Endothelial cell of umbilical vein (primary cell): ENCODE measurements at regions not wholly inside any gene's neighbourhood (a gene's known extent, or its start where the extent isn't known, plus 50 kb on each side); places are given as distances from the start of the nearest gene placed in this dataset. TPM values are rescaled to one million over a fixed set of nuclear protein-coding genes. Genes with fewer than 3 reads are reported as not detected.

Source experiments
- BruUV-seq: library from RNA; stranded (reverse); fragments of 400-500 nt; replicated peaks from 2 replicates; lab custom pipeline; 2021; lab: Mats Ljungman, UMichigan
- CTCF ChIA-PET: fragments of 300-600, 350-600 bp; sonication (Branson Sonifier 250); formaldehyde crosslinking; loops from one replicate; lab custom pipeline; 2021; ENCODE audit warnings: antibody characterized with exemption, inconsistent platforms; lab: Charles Lee
- POLR2A ChIA-PET: fragments of 300-600, 350-600 bp; sonication (Branson Sonifier 250); formaldehyde crosslinking; loops from one replicate; lab custom pipeline; 2021; ENCODE audit warnings: antibody characterized with exemption, inconsistent platforms; lab: Charles Lee
- DNase-seq: peaks from one replicate; pipeline ENCODE4 v3.0.0-alpha.2; 2011; ENCODE audit warnings: low read depth, low spot score
- FAIRE-seq: peaks from 2 replicates; lab custom pipeline; 2011; peaks lifted over from hg19 to GRCh38; lab: Jason Lieb, UNC
- H2AFZ ChIP-seq: 2 replicates; pipeline ENCODE4 v1.6.0; 2012; ENCODE audit warnings: low read depth, low read length, control low read depth, inconsistent platforms
- H3K27ac ChIP-seq: 2 replicates; pipeline ENCODE4 v1.5.1; 2011; ENCODE audit warnings: low read depth, mild to moderate bottlenecking, control low read depth, low read length, moderate library complexity; ENCODE audit not compliant: insufficient read depth
- H3K27me3 ChIP-seq, 2 experiments: 2 replicates each; pipeline versions ENCODE4 v1.6.0 to v1.6.1; 2011; ENCODE audit warnings: low read length in 2 of 2, mixed read lengths in 1 of 2; ENCODE audit not compliant: control insufficient read depth in 2 of 2, insufficient read depth in 2 of 2
- H3K36me3 ChIP-seq, 2 experiments: 2 replicates in 1 of 2; 3 replicates in 1 of 2; pipeline ENCODE4 v1.5.1; 2011; ENCODE audit warnings: low read length in 2 of 2, mild to moderate bottlenecking in 1 of 2, moderate library complexity in 1 of 2; ENCODE audit not compliant: control insufficient read depth in 2 of 2, insufficient read depth in 2 of 2; ENCODE audit errors: extremely low read depth in 1 of 2
- H3K4me1 ChIP-seq: 3 replicates; pipeline ENCODE4 v1.5.1; 2011; ENCODE audit warnings: mild to moderate bottlenecking, low read length; ENCODE audit not compliant: control insufficient read depth, insufficient read depth; ENCODE audit errors: extremely low read depth
- H3K4me2 ChIP-seq: 2 replicates; pipeline ENCODE4 v1.6.1; 2011; ENCODE audit warnings: low read length, control low read depth, mixed read lengths; ENCODE audit not compliant: insufficient read depth
- H3K4me3 ChIP-seq, 3 experiments: fragments of 200-600 bp in 1 of 3; sonication (generic), shearing (Covaris generic) in 1 of 3; replicated peaks in 1 of 3; 2 replicates each; pipeline ENCODE4 v1.5.1; 2011 to 2016; ENCODE audit warnings: control low read depth in 3 of 3, low read length in 3 of 3, mild to moderate bottlenecking in 2 of 3, inconsistent platforms in 1 of 3, low read depth in 1 of 3, moderate library complexity in 1 of 3; ENCODE audit not compliant: insufficient read depth in 1 of 3
- H3K79me2 ChIP-seq: 2 replicates; pipeline ENCODE4 v1.6.0; 2012; ENCODE audit warnings: low read length, inconsistent platforms; ENCODE audit not compliant: control insufficient read depth, insufficient read depth
- H3K9ac ChIP-seq: replicated peaks from 2 replicates; pipeline ENCODE3; 2011; ENCODE audit warnings: low read length, control low read depth; ENCODE audit not compliant: insufficient read depth; ENCODE audit errors: extremely low read depth
- H3K9me1 ChIP-seq: replicated peaks from 3 replicates; pipeline ENCODE4 v1.6.0; 2011; ENCODE audit warnings: mild to moderate bottlenecking, low read length; ENCODE audit not compliant: control insufficient read depth, insufficient read depth; ENCODE audit errors: extremely low read depth
- H3K9me3 ChIP-seq: replicated peaks from 2 replicates; pipeline ENCODE4 v1.5.1; 2012; ENCODE audit warnings: low read length, inconsistent platforms; ENCODE audit not compliant: control insufficient read depth, insufficient read depth
- H4K20me1 ChIP-seq: replicated peaks from 2 replicates; pipeline ENCODE3; 2011; ENCODE audit warnings: mild to moderate bottlenecking, low read length; ENCODE audit not compliant: control insufficient read depth, insufficient read depth; ENCODE audit errors: extremely low read depth
- EZH2 ChIP-seq: IDR thresholded peaks from 2 replicates; pipeline ENCODE4 v1.6.1; 2012; ENCODE audit warnings: borderline replicate concordance, low read depth, mild to moderate bottlenecking, moderate library complexity, low read length, inconsistent platforms; ENCODE audit not compliant: severe bottlenecking
- FOS ChIP-seq: IDR thresholded peaks from 2 replicates; pipeline ENCODE4 v1.6.1; 2011; ENCODE audit warnings: mild to moderate bottlenecking, low read length, moderate library complexity, borderline replicate concordance; ENCODE audit not compliant: insufficient read depth
- GATA2 ChIP-seq: IDR thresholded peaks from 2 replicates; pipeline ENCODE4 v1.7.0; 2011; ENCODE audit warnings: low read depth, mild to moderate bottlenecking, moderate library complexity, mixed read lengths, low read length; ENCODE audit not compliant: insufficient read length, insufficient read depth
- JUN ChIP-seq: IDR thresholded peaks from 2 replicates; pipeline ENCODE4 v1.6.1; 2011; ENCODE audit warnings: borderline replicate concordance, low read depth; ENCODE audit not compliant: insufficient read length, insufficient read depth
- MAX ChIP-seq: IDR thresholded peaks from 2 replicates; pipeline ENCODE4 v1.6.1; 2011; ENCODE audit not compliant: insufficient read depth, insufficient read length
- MYC ChIP-seq: IDR thresholded peaks from one replicate; pipeline ENCODE4 v1.6.1; 2011; ENCODE audit warnings: mild to moderate bottlenecking, low read depth, low read length
- POLR2A ChIP-seq: IDR thresholded peaks from 2 replicates; pipeline ENCODE4 v1.6.1; 2012; ENCODE audit warnings: low read depth, mild to moderate bottlenecking, control low read depth, low read length
- POLR2AphosphoS5 ChIP-seq: IDR thresholded peaks from 2 replicates; pipeline ENCODE4 v1.6.1; 2012; ENCODE audit warnings: low read depth, mild to moderate bottlenecking, control low read depth, low read length, moderate library complexity; ENCODE audit not compliant: insufficient read depth
- dilution Hi-C: fragments of 300-500 bp; cut with MboI; formaldehyde crosslinking; loops from one replicate; pipeline ENCODE4 v1.15.0; 2019; ENCODE audit warnings: low sequenced_read_pairs; ENCODE audit not compliant: extremely low pct_ligation_motif_present
- intact Hi-C: fragments of 100-400 bp; cut with micrococcal nuclease; formaldehyde crosslinking; loops from one replicate; pipeline ENCODE4 v1.10.0; 2022
- microRNA counts: library from miRNA; unstranded; fragments of <30 nt; microRNA quantifications from one replicate; lab custom pipeline; 2016
- microRNA-seq: library from miRNA; unstranded; fragments of <30 nt; microRNA quantifications from one replicate; pipeline ENCODE4 v1.2.0, GENCODE V29; 2021; ENCODE audit warnings: borderline number of aligned reads, borderline replicate concordance
- small RNA-seq: library from RNA; depleted of rRNA; stranded (forward); fragments of <200 nt; gene quantifications from one replicate; pipeline ENCODE3, GENCODE V24; 2012; ENCODE audit warnings: low replicate concordance, low read depth; ENCODE audit not compliant: insufficient read depth, insufficient read length
- TF ChIP-seq, protein P1 (sequence below), 2 donors: IDR thresholded peaks; 1 replicate in 1 of 2; 2 replicates in 1 of 2; pipeline ENCODE4 v1.5.1; 2011; ENCODE audit warnings: low read length in 2 of 2, mild to moderate bottlenecking in 2 of 2, moderate library complexity in 2 of 2, control low read depth in 1 of 2, inconsistent platforms in 1 of 2, low read depth in 1 of 2; ENCODE audit not compliant: insufficient read depth in 1 of 2; ENCODE audit errors: extremely low read depth in 1 of 2

GRCh38 chr14:47730296-47730695 lies 54.9 kb upstream of the MDGA2 start:
- FAIRE-seq = no peak
- Histone ChIP-seq H3K9me3 (no peaks in the 10 kb centered on the region), H3K27ac (no peak overlapping the region), H3K79me2 (no peaks in the 10 kb centered on the region), H3K4me2 (no peak overlapping the region), H4K20me1 (no peaks in the 10 kb centered on the region), H3K27me3 (no peaks in the 10 kb centered on the region), H3K4me3 (no peak overlapping the region), H3K9me1 (no peaks in the 10 kb centered on the region), H3K4me1 (no peaks in the 10 kb centered on the region), H3K36me3 (no peaks in the 10 kb centered on the region), H3K9ac (no peak overlapping the region), H2AFZ (no peak overlapping the region)
- BruUV-seq = no TSS peak
- ChIA-PET CTCF (no interaction called here), POLR2A (no interaction called here)
- TF ChIP-seq JUN = no peak
- no peak for TF ChIP-seq FOS
- TF ChIP-seq MYC = no peak
- TF ChIP-seq MAX = no peak
- TF ChIP-seq EZH2 = no peak
- TF ChIP-seq POLR2A = no peak
- TF ChIP-seq POLR2AphosphoS5 = no peak
- TF ChIP-seq, protein P1, sequence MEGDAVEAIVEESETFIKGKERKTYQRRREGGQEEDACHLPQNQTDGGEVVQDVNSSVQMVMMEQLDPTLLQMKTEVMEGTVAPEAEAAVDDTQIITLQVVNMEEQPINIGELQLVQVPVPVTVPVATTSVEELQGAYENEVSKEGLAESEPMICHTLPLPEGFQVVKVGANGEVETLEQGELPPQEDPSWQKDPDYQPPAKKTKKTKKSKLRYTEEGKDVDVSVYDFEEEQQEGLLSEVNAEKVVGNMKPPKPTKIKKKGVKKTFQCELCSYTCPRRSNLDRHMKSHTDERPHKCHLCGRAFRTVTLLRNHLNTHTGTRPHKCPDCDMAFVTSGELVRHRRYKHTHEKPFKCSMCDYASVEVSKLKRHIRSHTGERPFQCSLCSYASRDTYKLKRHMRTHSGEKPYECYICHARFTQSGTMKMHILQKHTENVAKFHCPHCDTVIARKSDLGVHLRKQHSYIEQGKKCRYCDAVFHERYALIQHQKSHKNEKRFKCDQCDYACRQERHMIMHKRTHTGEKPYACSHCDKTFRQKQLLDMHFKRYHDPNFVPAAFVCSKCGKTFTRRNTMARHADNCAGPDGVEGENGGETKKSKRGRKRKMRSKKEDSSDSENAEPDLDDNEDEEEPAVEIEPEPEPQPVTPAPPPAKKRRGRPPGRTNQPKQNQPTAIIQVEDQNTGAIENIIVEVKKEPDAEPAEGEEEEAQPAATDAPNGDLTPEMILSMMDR (IDR thresholded peaks at IDR 0.05; ENCODE audit: extremely low read depth in 1 of 2, insufficient read depth in 1 of 2, low read depth in 1 of 2, low read length in 2 of 2) = no peak
- no peak for TF ChIP-seq GATA2
- intact Hi-C loops (no loop called here), dilution Hi-C loops (no loop called here)
- DNase-seq = no peak

MicroRNAs encoded in the stretch of these regions (microRNA counts, 767-probe panel; counts per million panel counts)
- microRNA hsa-miR-548y (lab: Ali Mortazavi, UCI) = 723 counts per million, percentile 96 among the panel's probes with 10 or more counts

Small RNA genes lying in the stretch of these regions (microRNA-seq; reads per million reads assigned to microRNA genes)
- gene MIR548Y = not detected

Small RNA genes lying in the stretch of these regions (small RNA-seq; reads per million reads assigned to genes)
- gene AL121576.1 (not detected), gene AL512360.1 (not detected), gene MIR548Y (not detected), gene RNU6-297P (not detected)
